Smooth muscle cell (in vitro differentiated cells): ENCODE measurements at regions not wholly inside any gene's neighbourhood (a gene's known extent, or its start where the extent isn't known, plus 50 kb on each side); places are given as distances from the start of the nearest gene placed in this dataset.

Experiments used
- DNase-seq: peaks from one replicate; lab custom pipeline; 2025; ENCODE audit not compliant: unreplicated experiment; lab: John Stamatoyannopoulos, UW
- H2AFZ ChIP-seq: fragments of 200-600 bp; sonication (generic); 2 replicates; pipeline ENCODE4 v1.6.0; 2016; ENCODE audit warnings: antibody characterized with exemption, low read depth, mild to moderate bottlenecking
- H3F3A ChIP-seq: fragments of 200-600 bp; sonication (generic); 2 replicates; pipeline ENCODE4 v1.6.0; 2017; ENCODE audit warnings: antibody characterized with exemption, low read depth
- H3K27ac ChIP-seq: fragments of 200-600 bp; sonication (generic); 2 replicates; pipeline ENCODE4 v1.5.1; 2016; ENCODE audit warnings: low read depth, mild to moderate bottlenecking
- H3K27me3 ChIP-seq: fragments of 200-600 bp; sonication (generic); 2 replicates; pipeline ENCODE4 v1.6.1; 2016; ENCODE audit warnings: low read depth, mild to moderate bottlenecking
- H3K36me3 ChIP-seq: fragments of 200-600 bp; sonication (generic); 2 replicates; pipeline ENCODE4 v1.5.1; 2016; ENCODE audit warnings: low read depth
- H3K4me1 ChIP-seq: fragments of 200-600 bp; sonication (generic); 2 replicates; pipeline ENCODE4 v1.5.1; 2016; ENCODE audit warnings: low read depth
- H3K4me2 ChIP-seq: fragments of 200-600 bp; sonication (generic); 2 replicates; pipeline ENCODE4 v1.6.0; 2016; ENCODE audit warnings: mild to moderate bottlenecking
- H3K4me3 ChIP-seq: fragments of 200-600 bp; sonication (generic); 2 replicates; pipeline ENCODE4 v1.5.1; 2016; ENCODE audit warnings: mild to moderate bottlenecking
- H3K79me2 ChIP-seq: fragments of 200-600 bp; sonication (generic); 2 replicates; pipeline ENCODE4 v1.6.0; 2016; ENCODE audit warnings: low read depth, mild to moderate bottlenecking
- H3K9ac ChIP-seq: fragments of 200-600 bp; sonication (generic); 2 replicates; pipeline ENCODE4 v1.6.0; 2016; ENCODE audit warnings: low read depth
- H3K9me3 ChIP-seq: fragments of 200-600 bp; sonication (generic); replicated peaks from 2 replicates; pipeline ENCODE4 v1.5.1; 2016; ENCODE audit warnings: low read depth
- H4K20me1 ChIP-seq: fragments of 200-600 bp; sonication (generic); 2 replicates; pipeline ENCODE4 v1.6.0; 2016; ENCODE audit warnings: low read depth
- WGBS: methylation state at CpG from one replicate; pipeline ENCODE4 v1.1.7; 2016; ENCODE audit warnings: low lambda C conversion rate; 5-methylcytosine and 5-hydroxymethylcytosine counted together
- TF ChIP-seq, protein P1 (sequence below): fragments of 200-600 bp; sonication (generic); IDR thresholded peaks from 2 replicates; pipeline ENCODE4 v1.5.1; 2017; ENCODE audit warnings: borderline replicate concordance, mild to moderate bottlenecking, antibody characterized with exemption; ENCODE audit not compliant: insufficient read depth, poor library complexity, severe bottlenecking

DNA sequence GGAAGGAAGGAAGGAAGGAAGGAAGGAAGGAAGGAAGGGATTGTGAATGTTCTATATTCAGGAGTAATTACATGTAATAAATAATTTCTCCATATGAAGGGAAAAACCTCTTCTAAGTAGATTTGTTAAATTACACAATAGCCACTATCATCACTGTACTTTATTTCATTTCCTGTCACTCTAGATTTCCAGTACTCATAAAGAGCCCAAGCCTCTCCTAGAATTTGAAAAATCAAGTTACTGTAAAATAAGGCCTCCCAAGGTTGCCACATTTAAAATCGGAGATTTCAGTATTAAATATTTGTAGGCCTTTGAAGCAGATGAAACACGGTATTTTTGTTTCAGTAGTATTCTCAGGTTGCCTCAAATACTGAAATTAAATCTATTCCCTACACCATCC is 499.0 kb downstream of the CDH10 start:
- no peaks in the 10 kb centered on the region for H3K27me3 ChIP-seq
- 89% methylated on average over 2 of the region's 2 CpGs for WGBS
- H3K4me1 ChIP-seq, result no peaks in the 10 kb centered on the region
- H3K79me2 ChIP-seq, result no peaks in the 10 kb centered on the region
- no peak overlapping the region for H3K27ac ChIP-seq
- no peak overlapping the region for H2AFZ ChIP-seq
- H3K36me3 ChIP-seq, result no peaks in the 10 kb centered on the region
- H3K4me2 ChIP-seq, result no peak overlapping the region
- H3F3A ChIP-seq, result no peaks in the 10 kb centered on the region
- H3K4me3 ChIP-seq, result no peak overlapping the region
- TF ChIP-seq, protein P1, sequence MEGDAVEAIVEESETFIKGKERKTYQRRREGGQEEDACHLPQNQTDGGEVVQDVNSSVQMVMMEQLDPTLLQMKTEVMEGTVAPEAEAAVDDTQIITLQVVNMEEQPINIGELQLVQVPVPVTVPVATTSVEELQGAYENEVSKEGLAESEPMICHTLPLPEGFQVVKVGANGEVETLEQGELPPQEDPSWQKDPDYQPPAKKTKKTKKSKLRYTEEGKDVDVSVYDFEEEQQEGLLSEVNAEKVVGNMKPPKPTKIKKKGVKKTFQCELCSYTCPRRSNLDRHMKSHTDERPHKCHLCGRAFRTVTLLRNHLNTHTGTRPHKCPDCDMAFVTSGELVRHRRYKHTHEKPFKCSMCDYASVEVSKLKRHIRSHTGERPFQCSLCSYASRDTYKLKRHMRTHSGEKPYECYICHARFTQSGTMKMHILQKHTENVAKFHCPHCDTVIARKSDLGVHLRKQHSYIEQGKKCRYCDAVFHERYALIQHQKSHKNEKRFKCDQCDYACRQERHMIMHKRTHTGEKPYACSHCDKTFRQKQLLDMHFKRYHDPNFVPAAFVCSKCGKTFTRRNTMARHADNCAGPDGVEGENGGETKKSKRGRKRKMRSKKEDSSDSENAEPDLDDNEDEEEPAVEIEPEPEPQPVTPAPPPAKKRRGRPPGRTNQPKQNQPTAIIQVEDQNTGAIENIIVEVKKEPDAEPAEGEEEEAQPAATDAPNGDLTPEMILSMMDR, result no peak
- H3K9me3 ChIP-seq, result no peaks in the 10 kb centered on the region
- H4K20me1 ChIP-seq, result no peaks in the 10 kb centered on the region
- H3K9ac ChIP-seq, result no peak overlapping the region
- DNase-seq, result no peak

GRCh38 chr5:24161559-24161958 is 483.2 kb downstream of the CDH10 start:
- Histone ChIP-seq H3K4me2 (no peak overlapping the region), H3K9me3 (no peaks in the 10 kb centered on the region), H3K27ac (peak overlapping the region; percentile 78), H3F3A (no peaks in the 10 kb centered on the region), H2AFZ (no peak overlapping the region), H4K20me1 (no peaks in the 10 kb centered on the region), H3K4me3 (no peak overlapping the region), H3K27me3 (no peaks in the 10 kb centered on the region), H3K79me2 (no peaks in the 10 kb centered on the region), H3K4me1 (no peaks in the 10 kb centered on the region), H3K9ac (no peak overlapping the region), H3K36me3 (no peaks in the 10 kb centered on the region)
- DNase-seq, result no peak
- TF ChIP-seq, protein P1, result no peak
- whole genome bisulfite sequencing, result 67% methylated on average over 2 of the region's 2 CpGs

DNA sequence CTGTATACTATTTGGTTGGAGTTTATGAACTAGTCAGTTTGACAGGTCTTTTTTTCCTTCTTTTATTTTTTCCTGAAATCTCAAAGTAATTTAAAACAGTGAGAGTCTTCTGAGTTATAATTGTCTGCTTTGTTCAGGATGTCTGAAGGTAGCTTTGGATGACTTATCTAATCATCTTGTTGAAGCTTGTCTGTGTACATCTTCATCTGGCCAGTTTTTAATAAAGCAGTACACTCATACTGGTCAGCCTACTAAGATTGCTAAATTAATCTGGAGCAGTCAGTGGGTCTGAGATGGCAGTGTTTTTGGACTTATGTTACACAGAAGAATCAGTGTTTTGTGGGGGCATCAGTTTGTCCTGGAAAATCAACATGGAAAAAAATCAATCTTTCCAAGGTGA is 482.4 kb downstream of the CDH10 start:
- TF ChIP-seq, protein P1, result no peak
- DNase-seq, result no peak
- no peak overlapping the region for H3K4me3 ChIP-seq
- no peaks in the 10 kb centered on the region for H3K79me2 ChIP-seq
- H3K4me1 ChIP-seq, result no peaks in the 10 kb centered on the region
- no peaks in the 10 kb centered on the region for H3K9me3 ChIP-seq
- no peaks in the 10 kb centered on the region for H3K36me3 ChIP-seq
- no peaks in the 10 kb centered on the region for H4K20me1 ChIP-seq
- peak overlapping the region; percentile 78 for H3K27ac ChIP-seq
- H3F3A ChIP-seq, result no peaks in the 10 kb centered on the region
- H3K27me3 ChIP-seq, result no peaks in the 10 kb centered on the region
- H3K9ac ChIP-seq, result peak overlapping the region; percentile 11
- no peak overlapping the region for H2AFZ ChIP-seq
- no peak overlapping the region for H3K4me2 ChIP-seq

DNA sequence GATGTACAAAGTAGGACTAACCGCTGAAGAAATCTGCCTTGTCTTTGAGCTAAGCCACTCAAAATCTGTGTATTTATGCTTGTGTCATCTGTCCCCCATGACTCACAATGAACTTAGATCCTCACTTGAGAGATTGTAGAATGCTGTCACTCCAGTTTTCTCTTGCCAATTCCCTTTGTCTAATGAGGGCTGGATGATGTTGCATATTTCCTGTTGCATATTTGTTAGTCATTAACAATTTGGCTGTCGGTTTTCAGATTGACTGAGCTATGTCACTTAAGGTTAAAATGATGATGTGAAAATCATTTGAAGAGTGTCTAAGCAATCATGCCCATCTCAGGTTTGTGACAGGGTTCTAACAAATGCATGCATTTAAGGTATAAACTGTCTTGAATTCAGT is 481.7 kb downstream of the CDH10 start:
- Histone ChIP-seq H2AFZ (no peak overlapping the region), H3K27ac (peak overlapping the region; percentile 78)

More for the DNA sequence above, 481.7 kb downstream of the CDH10 start:
- Histone ChIP-seq H3K27me3 (no peaks in the 10 kb centered on the region), H3F3A (no peaks in the 10 kb centered on the region), H3K79me2 (no peaks in the 10 kb centered on the region), H3K4me2 (no peak overlapping the region), H3K9ac (no peak overlapping the region), H3K36me3 (no peaks in the 10 kb centered on the region), H4K20me1 (no peaks in the 10 kb centered on the region), H3K4me1 (no peaks in the 10 kb centered on the region), H3K9me3 (no peaks in the 10 kb centered on the region), H3K4me3 (no peak overlapping the region)
- TF ChIP-seq, protein P1, result no peak
- no peak for DNase-seq
- 64% methylated on average over 2 of the region's 2 CpGs for WGBS
